Large intestine (tissue), 3 donors: ENCODE measurements at regions not wholly inside any gene's neighbourhood (a gene's known extent, or its start where the extent isn't known, plus 50 kb on each side); places are given as distances from the start of the nearest gene placed in this dataset.

Experiments used
- DNase-seq, 2 donors: peaks; one replicate each; pipeline versions ENCODE4 v3.0.0 to v3.0.0-alpha.2; 2013
- H3K27ac ChIP-seq: one replicate; pipeline ENCODE4 v1.5.1; 2013; ENCODE audit warnings: low read length
- H3K27me3 ChIP-seq: 2 replicates; pipeline ENCODE4 v1.6.1; 2013; ENCODE audit warnings: low read length; ENCODE audit not compliant: control insufficient read depth, insufficient read depth
- H3K36me3 ChIP-seq: 2 replicates; pipeline ENCODE4 v1.6.1; 2013; ENCODE audit warnings: low read length; ENCODE audit not compliant: control insufficient read depth, insufficient read depth
- H3K4me1 ChIP-seq: one replicate; pipeline ENCODE4 v1.6.1; 2013; ENCODE audit warnings: low read length; ENCODE audit not compliant: control insufficient read depth, insufficient read depth
- H3K4me3 ChIP-seq: one replicate; pipeline ENCODE4 v1.5.1; 2013; ENCODE audit warnings: low read length
- H3K9me3 ChIP-seq: one replicate; pipeline ENCODE4 v1.6.1; 2013; ENCODE audit warnings: mild to moderate bottlenecking, low read depth, low read length, moderate library complexity; ENCODE audit not compliant: control insufficient read depth
- WGBS: methylation state at CpG from one replicate; pipeline ENCODE4 v1.1.5; 2013; ENCODE audit warnings: low lambda C conversion rate; ENCODE audit not compliant: insufficient coverage; 5-methylcytosine and 5-hydroxymethylcytosine counted together

DNA sequence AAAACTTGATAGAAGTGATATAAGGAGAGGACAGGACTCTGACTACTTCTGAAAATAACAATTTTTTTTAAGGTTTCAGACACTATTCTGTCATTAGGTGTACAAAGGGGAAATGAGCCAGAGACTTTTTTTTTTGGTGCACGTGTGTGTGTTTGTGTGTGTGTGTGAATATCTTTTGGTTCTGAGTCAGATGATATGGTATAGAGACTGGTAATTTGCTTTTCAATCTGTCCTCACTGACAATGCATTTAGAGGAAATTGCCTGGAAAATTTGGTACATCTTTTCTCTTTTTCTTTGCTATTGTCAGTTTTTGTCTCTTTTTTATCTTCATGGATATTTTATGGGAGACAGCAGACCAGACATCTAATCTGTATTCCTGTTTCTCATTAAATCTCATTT lies 59.3 kb downstream of the DDIT4L start:
- Histone ChIP-seq H3K4me1 (no peaks in the 10 kb centered on the region), H3K36me3 (no peaks in the 10 kb centered on the region), H3K27me3 (no peaks in the 10 kb centered on the region), H3K9me3 (no peaks in the 10 kb centered on the region), H3K4me3 (no peak overlapping the region), H3K27ac (no peak overlapping the region)
- WGBS: no CpG with 5 or more reads among the region's 1 CpG
- DNase-seq: no peak

DNA sequence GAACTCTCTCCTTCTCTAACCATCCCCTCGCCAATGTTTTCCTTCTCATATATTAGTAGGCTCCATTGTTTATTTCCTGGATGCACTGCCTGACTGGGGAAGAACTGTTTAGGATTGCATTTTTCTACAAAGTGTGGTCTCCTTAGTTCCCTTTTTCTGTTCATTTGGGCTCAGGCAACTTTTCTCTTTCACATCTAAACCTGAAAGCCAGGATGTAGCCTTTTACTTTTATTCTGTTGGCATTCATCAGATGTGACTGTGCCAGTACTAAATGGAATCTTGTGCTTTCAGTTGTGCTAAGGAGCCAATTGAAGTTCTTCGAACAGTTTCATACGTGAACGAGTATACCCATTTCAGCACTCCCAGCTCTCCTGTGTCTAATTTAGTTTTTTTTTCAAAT lies 59.8 kb downstream of the DDIT4L start:
- H3K9me3 ChIP-seq: no peaks in the 10 kb centered on the region
- no peak for DNase-seq
- H3K4me1 ChIP-seq: no peaks in the 10 kb centered on the region
- 89% methylated on average over 4 of the region's 4 CpGs for WGBS
- no peak overlapping the region for H3K4me3 ChIP-seq
- H3K27me3 ChIP-seq: no peaks in the 10 kb centered on the region
- no peaks in the 10 kb centered on the region for H3K36me3 ChIP-seq
- H3K27ac ChIP-seq: no peak overlapping the region

- Histone ChIP-seq H3K4me3 (no peak overlapping the region), H3K9me3 (no peaks in the 10 kb centered on the region), H3K4me1 (no peaks in the 10 kb centered on the region), H3K27me3 (no peaks in the 10 kb centered on the region), H3K36me3 (no peaks in the 10 kb centered on the region), H3K27ac (no peak overlapping the region)
- DNase-seq: no peak
- WGBS: 60% methylated on average over 4 of the region's 4 CpGs
These were observed 60.5 kb downstream of the DDIT4L start for GRCh38 chr4:100129774-100130173.

DNA sequence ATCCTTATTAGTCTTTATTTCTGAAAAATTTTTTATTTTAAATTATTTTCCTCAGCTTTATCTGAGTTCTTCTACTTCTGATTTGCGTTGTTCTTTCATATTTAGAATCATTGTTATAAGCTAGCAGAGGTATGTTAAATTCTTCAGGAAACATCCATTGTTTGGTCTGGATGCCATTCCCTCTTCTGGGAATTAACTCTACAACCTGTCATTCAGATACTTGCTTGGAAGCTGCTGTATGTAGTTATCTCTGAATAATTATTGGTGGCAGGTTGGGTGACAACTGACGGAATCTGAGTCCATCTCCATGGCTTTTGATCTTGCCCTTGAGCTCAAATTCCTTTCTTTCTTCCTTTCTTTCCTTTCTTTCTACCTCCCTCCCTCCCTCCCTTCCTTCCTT lies 61.9 kb downstream of the DDIT4L start:
- 90% methylated on average over 1 of the region's 2 CpGs for WGBS
- no peaks in the 10 kb centered on the region for H3K4me1 ChIP-seq
- H3K4me3 ChIP-seq: no peak overlapping the region
- peaks cover 8% of the 10 kb centered on the region for H3K9me3 ChIP-seq
- no peaks in the 10 kb centered on the region for H3K36me3 ChIP-seq
- no peaks in the 10 kb centered on the region for H3K27me3 ChIP-seq
- no peak overlapping the region for H3K27ac ChIP-seq
- DNase-seq: no peak

GRCh38 chr4:100124715-100125114 lies 65.6 kb downstream of the DDIT4L start:
- no peaks in the 10 kb centered on the region for H3K27me3 ChIP-seq
- H3K4me1 ChIP-seq: no peaks in the 10 kb centered on the region
- H3K36me3 ChIP-seq: no peaks in the 10 kb centered on the region
- 100% methylated on average over 1 of the region's 2 CpGs for WGBS
- H3K4me3 ChIP-seq: no peak overlapping the region
- no peak overlapping the region for H3K27ac ChIP-seq
- peaks cover 8% of the 10 kb centered on the region for H3K9me3 ChIP-seq
- no peak for DNase-seq

DNA sequence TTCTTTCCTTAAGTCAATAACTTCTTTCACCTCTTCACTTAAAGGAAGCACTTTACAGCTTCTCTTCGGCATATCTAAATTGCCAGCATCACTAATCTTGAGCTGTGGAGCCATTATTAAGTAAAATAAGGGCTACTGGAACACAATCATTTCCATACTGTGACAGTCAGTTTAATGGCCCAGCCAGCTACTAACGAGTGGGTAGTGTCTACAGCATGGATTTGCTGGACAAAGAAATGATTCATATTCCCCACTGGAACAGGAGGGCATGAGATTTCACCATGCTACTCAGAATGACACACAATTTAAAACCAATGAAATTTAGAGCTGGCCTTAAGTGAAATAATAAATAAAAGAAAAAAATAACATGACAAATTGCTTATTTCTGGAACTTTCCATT lies 72.1 kb downstream of the DDIT4L start:
- Histone ChIP-seq H3K4me3 (no peak overlapping the region), H3K27ac (no peak overlapping the region), H3K4me1 (no peaks in the 10 kb centered on the region), H3K27me3 (no peaks in the 10 kb centered on the region), H3K9me3 (no peaks in the 10 kb centered on the region), H3K36me3 (no peaks in the 10 kb centered on the region)
- no peak for DNase-seq
- 40% methylated on average over 1 of the region's 2 CpGs for WGBS

DNA sequence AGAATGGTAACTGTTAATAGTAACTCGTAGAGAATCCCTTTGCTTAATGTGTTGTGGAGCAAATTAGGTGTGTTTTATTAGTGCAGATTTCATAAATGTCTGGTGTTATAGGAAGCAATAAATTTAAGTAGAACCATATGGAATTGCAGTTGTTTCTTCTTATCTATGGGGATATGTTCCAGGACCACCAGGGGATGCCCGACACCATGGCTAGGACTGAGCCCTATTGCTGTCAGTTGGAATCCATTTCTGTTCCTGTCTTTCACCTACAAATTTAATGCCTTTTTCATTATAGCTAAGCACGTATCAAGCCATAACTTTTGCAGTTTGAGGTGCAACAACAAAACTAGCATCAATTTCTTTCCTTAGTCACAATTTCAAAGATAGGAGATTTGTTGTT lies 72.5 kb downstream of the DDIT4L start:
- no peak overlapping the region for H3K27ac ChIP-seq
- no peak for DNase-seq
- H3K36me3 ChIP-seq: no peaks in the 10 kb centered on the region
- H3K9me3 ChIP-seq: no peaks in the 10 kb centered on the region
- 92% methylated on average over 2 of the region's 3 CpGs for WGBS
- H3K4me3 ChIP-seq: no peak overlapping the region
- no peaks in the 10 kb centered on the region for H3K4me1 ChIP-seq
- no peaks in the 10 kb centered on the region for H3K27me3 ChIP-seq

- Histone ChIP-seq H3K9me3 (no peaks in the 10 kb centered on the region), H3K36me3 (no peaks in the 10 kb centered on the region), H3K27ac (no peak overlapping the region), H3K4me1 (peaks cover 6% of the 10 kb centered on the region), H3K27me3 (no peaks in the 10 kb centered on the region), H3K4me3 (no peak overlapping the region)
- no peak for DNase-seq
- 100% methylated on average over 1 of the region's 4 CpGs for WGBS
These were observed 75.4 kb downstream of the DDIT4L start for GRCh38 chr4:100114909-100115308.

- no CpG with 5 or more reads among the region's 2 CpGs for WGBS
These were observed 76.5 kb downstream of the DDIT4L start for GRCh38 chr4:100113732-100114131.

DNA sequence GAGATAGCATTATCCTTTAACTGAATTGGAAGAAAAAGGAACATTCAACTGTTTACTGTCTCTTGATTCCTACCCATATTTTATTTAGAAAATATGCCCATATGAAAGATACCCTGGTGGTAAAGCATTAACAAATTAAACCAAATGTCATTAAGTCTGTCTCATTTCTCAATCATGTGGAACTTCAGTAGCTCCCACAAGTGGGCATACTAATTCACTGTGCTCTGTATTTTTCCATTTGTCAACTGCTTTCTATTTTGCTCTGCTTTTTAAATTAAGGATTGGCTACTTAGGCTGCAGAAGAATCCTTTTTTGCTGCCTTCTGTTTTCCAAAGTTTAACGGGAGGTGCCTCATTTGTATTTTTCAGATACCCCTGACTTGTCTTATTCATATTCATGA lies 77.2 kb downstream of the DDIT4L start:
- H3K36me3 ChIP-seq: no peaks in the 10 kb centered on the region
- H3K9me3 ChIP-seq: no peaks in the 10 kb centered on the region
- H3K4me3 ChIP-seq: no peak overlapping the region
- no peak for DNase-seq
- whole genome bisulfite sequencing: no CpG with 5 or more reads among the region's 1 CpG
- no peak overlapping the region for H3K27ac ChIP-seq
- peaks cover 10% of the 10 kb centered on the region for H3K4me1 ChIP-seq
- no peaks in the 10 kb centered on the region for H3K27me3 ChIP-seq

More at GRCh38 chr4:100113732-100114131, 76.5 kb downstream of the DDIT4L start:
- H3K36me3 ChIP-seq: no peaks in the 10 kb centered on the region
- no peaks in the 10 kb centered on the region for H3K27me3 ChIP-seq
- H3K4me3 ChIP-seq: no peak overlapping the region
- H3K9me3 ChIP-seq: no peaks in the 10 kb centered on the region
- no peak overlapping the region for H3K27ac ChIP-seq
- DNase-seq: peak in 1 of 2 donors; percentile 20
- H3K4me1 ChIP-seq: peaks cover 10% of the 10 kb centered on the region

DNA sequence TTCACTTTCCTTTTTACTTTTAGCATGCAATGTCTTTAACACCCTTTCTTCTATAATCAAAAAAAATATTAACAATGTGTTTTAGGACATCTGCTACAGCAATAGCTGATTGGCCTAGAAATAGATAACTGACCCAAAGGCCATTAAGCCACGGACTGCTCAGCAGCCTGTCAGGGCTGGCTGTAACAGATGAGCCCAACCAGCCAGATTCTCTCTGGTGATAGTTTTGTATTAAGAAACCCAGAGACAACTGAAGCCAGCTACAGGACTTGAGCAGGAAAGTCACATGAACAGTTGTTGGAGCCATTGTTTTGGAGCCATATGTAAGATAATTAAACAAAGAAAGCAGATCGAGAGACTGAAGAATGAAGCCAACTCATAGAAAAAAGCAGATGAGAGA lies 80.3 kb downstream of the DDIT4L start:
- H3K9me3 ChIP-seq: no peaks in the 10 kb centered on the region
- peaks cover 10% of the 10 kb centered on the region for H3K4me1 ChIP-seq
- H3K27me3 ChIP-seq: no peaks in the 10 kb centered on the region
- H3K4me3 ChIP-seq: no peak overlapping the region
- no peak for DNase-seq
- no peaks in the 10 kb centered on the region for H3K36me3 ChIP-seq
- H3K27ac ChIP-seq: no peak overlapping the region
- 50% methylated on average over 1 of the region's 2 CpGs for whole genome bisulfite sequencing
